ENCODE measurements at regions not wholly inside any gene's neighbourhood (a gene's known extent, or its start where the extent isn't known, plus 50 kb on each side); places are given as distances from the start of the nearest gene placed in this dataset.

- H3K27ac ChIP-seq (ENCODE audit: low read length) = no peak overlapping the region
- TF ChIP-seq CTCF (IDR thresholded peaks at IDR 0.05; ENCODE audit: low read depth, low read length) (no peak), EZH2phosphoT487 (IDR thresholded peaks at IDR 0.05; ENCODE audit: low read depth) (no peak)
- H3K36me3 ChIP-seq (replicated peaks; ENCODE audit: low read depth, low read length) = no peaks in the 10 kb centered on the region
- no peaks in the 10 kb centered on the region for H3K79me2 ChIP-seq (ENCODE audit: low read length)
- H3K4me3 ChIP-seq (ENCODE audit: low read length) = no peak overlapping the region
- H2AFZ ChIP-seq (ENCODE audit: low read depth, low read length) = no peak overlapping the region
- H3K9me3 ChIP-seq (ENCODE audit: insufficient read depth, low read length) = no peaks in the 10 kb centered on the region
- no peaks in the 10 kb centered on the region for H4K20me1 ChIP-seq (ENCODE audit: insufficient read depth, low read length)
- no peak overlapping the region for H3K4me2 ChIP-seq (ENCODE audit: low read length)
- no peaks in the 10 kb centered on the region for H3K4me1 ChIP-seq (ENCODE audit: low read length)
- H3K27me3 ChIP-seq (ENCODE audit: low read depth, low read length) = no peaks in the 10 kb centered on the region
- no peak overlapping the region for H3K9ac ChIP-seq (ENCODE audit: low read length)
Measured at GRCh38 chr7:41039981-41040380, 662.9 kb downstream of the INHBA start.

GRCh38 chr7:41039386-41039953 lies 663.4 kb downstream of the INHBA start:
- Histone ChIP-seq H3K79me2 (ENCODE audit: low read length) (no peaks in the 10 kb centered on the region), H4K20me1 (ENCODE audit: insufficient read depth, low read length) (no peaks in the 10 kb centered on the region), H3K27me3 (ENCODE audit: low read depth, low read length) (no peaks in the 10 kb centered on the region), H3K9ac (ENCODE audit: low read length) (no peak overlapping the region), H2AFZ (ENCODE audit: low read depth, low read length) (no peak overlapping the region), H3K27ac (ENCODE audit: low read length) (no peak overlapping the region), H3K9me3 (ENCODE audit: insufficient read depth, low read length) (no peaks in the 10 kb centered on the region), H3K4me3 (ENCODE audit: low read length) (no peak overlapping the region), H3K4me1 (ENCODE audit: low read length) (no peaks in the 10 kb centered on the region), H3K4me2 (ENCODE audit: low read length) (no peak overlapping the region), H3K36me3 (replicated peaks; ENCODE audit: low read depth, low read length) (no peaks in the 10 kb centered on the region)
- TF ChIP-seq CTCF (IDR thresholded peaks at IDR 0.05; ENCODE audit: low read depth, low read length) (no peak), EZH2phosphoT487 (IDR thresholded peaks at IDR 0.05; ENCODE audit: low read depth) (no peak)

GRCh38 chr7:41038211-41038610 lies 664.7 kb downstream of the INHBA start:
- Histone ChIP-seq H2AFZ (ENCODE audit: low read depth, low read length) (no peak overlapping the region), H3K79me2 (ENCODE audit: low read length) (no peaks in the 10 kb centered on the region), H3K27me3 (ENCODE audit: low read depth, low read length) (no peaks in the 10 kb centered on the region), H3K9ac (ENCODE audit: low read length) (no peak overlapping the region), H3K4me2 (ENCODE audit: low read length) (no peak overlapping the region), H3K4me1 (ENCODE audit: low read length) (no peaks in the 10 kb centered on the region), H3K9me3 (ENCODE audit: insufficient read depth, low read length) (no peaks in the 10 kb centered on the region), H3K36me3 (replicated peaks; ENCODE audit: low read depth, low read length) (no peaks in the 10 kb centered on the region), H3K4me3 (ENCODE audit: low read length) (no peak overlapping the region), H3K27ac (ENCODE audit: low read length) (no peak overlapping the region), H4K20me1 (ENCODE audit: insufficient read depth, low read length) (no peaks in the 10 kb centered on the region)
- no peak for TF ChIP-seq EZH2phosphoT487 (IDR thresholded peaks at IDR 0.05; ENCODE audit: low read depth)
- TF ChIP-seq CTCF (IDR thresholded peaks at IDR 0.05; ENCODE audit: low read depth, low read length) = no peak

GRCh38 chr7:41037691-41038090 lies 665.2 kb downstream of the INHBA start:
- no peaks in the 10 kb centered on the region for H3K36me3 ChIP-seq (replicated peaks; ENCODE audit: low read depth, low read length)
- no peaks in the 10 kb centered on the region for H3K79me2 ChIP-seq (ENCODE audit: low read length)
- H3K4me3 ChIP-seq (ENCODE audit: low read length) = no peak overlapping the region
- no peaks in the 10 kb centered on the region for H3K27me3 ChIP-seq (ENCODE audit: low read depth, low read length)
- H3K4me2 ChIP-seq (ENCODE audit: low read length) = no peak overlapping the region
- no peak for TF ChIP-seq CTCF (IDR thresholded peaks at IDR 0.05; ENCODE audit: low read depth, low read length)
- TF ChIP-seq EZH2phosphoT487 (IDR thresholded peaks at IDR 0.05; ENCODE audit: low read depth) = no peak
- no peak overlapping the region for H3K9ac ChIP-seq (ENCODE audit: low read length)
- H3K27ac ChIP-seq (ENCODE audit: low read length) = no peak overlapping the region
- H3K4me1 ChIP-seq (ENCODE audit: low read length) = no peaks in the 10 kb centered on the region
- no peak overlapping the region for H2AFZ ChIP-seq (ENCODE audit: low read depth, low read length)
- no peaks in the 10 kb centered on the region for H4K20me1 ChIP-seq (ENCODE audit: insufficient read depth, low read length)
- H3K9me3 ChIP-seq (ENCODE audit: insufficient read depth, low read length) = no peaks in the 10 kb centered on the region

Measured in OCI-LY3 (cell line).